MG63 (cell line): ENCODE measurements at regions not wholly inside any gene's neighbourhood (a gene's known extent, or its start where the extent isn't known, plus 50 kb on each side); places are given as distances from the start of the nearest gene placed in this dataset.

ENCODE experiments used
- DNase-seq: peaks from one replicate; pipeline ENCODE4 v3.0.0-alpha.2; 2020
- H3K27me3 ChIP-seq: fragments of 250-450 bp; sonication (Bioruptor Pico); 2 replicates; pipeline ENCODE4 v1.5.1; 2020; ENCODE audit warnings: mild to moderate bottlenecking, moderate library complexity
- H3K36me3 ChIP-seq: fragments of 250-450 bp; sonication (Bioruptor Pico); 2 replicates; pipeline ENCODE4 v1.5.1; 2020; ENCODE audit warnings: mild to moderate bottlenecking, moderate library complexity
- H3K4me3 ChIP-seq: fragments of 250-450 bp; sonication (Bioruptor Pico); 2 replicates; pipeline ENCODE4 v1.5.1; 2020; ENCODE audit warnings: mild to moderate bottlenecking, moderate library complexity
- H3K9me3 ChIP-seq: fragments of 250-450 bp; sonication (Bioruptor Pico); 2 replicates; pipeline ENCODE4 v1.5.1; 2020; ENCODE audit warnings: mild to moderate bottlenecking, moderate library complexity

- no peaks in the 10 kb centered on the region for H3K36me3 ChIP-seq
- DNase-seq, result no peak
- no peak overlapping the region for H3K4me3 ChIP-seq
- no peaks in the 10 kb centered on the region for H3K27me3 ChIP-seq
- no peaks in the 10 kb centered on the region for H3K9me3 ChIP-seq
Measured at GRCh38 chr10:57754803-57755202, 512.9 kb downstream of the IPMK start.

- no peaks in the 10 kb centered on the region for H3K9me3 ChIP-seq
- no peak for DNase-seq
Measured at GRCh38 chr10:57743711-57744110, 524.0 kb downstream of the IPMK start.

GRCh38 chr10:57741751-57742150, 525.9 kb downstream of the IPMK start:
- Histone ChIP-seq H3K9me3 (no peaks in the 10 kb centered on the region), H3K27me3 (no peaks in the 10 kb centered on the region), H3K36me3 (no peaks in the 10 kb centered on the region), H3K4me3 (no peak overlapping the region)
- DNase-seq, result no peak

More at GRCh38 chr10:57743711-57744110, 524.0 kb downstream of the IPMK start:
- Histone ChIP-seq H3K4me3 (no peak overlapping the region), H3K36me3 (no peaks in the 10 kb centered on the region), H3K27me3 (no peaks in the 10 kb centered on the region)

- Histone ChIP-seq H3K9me3 (no peaks in the 10 kb centered on the region), H3K27me3 (0 out of 2 replicates have a peak, but pooled peaks cover 4% of the 10 kb centered on the region), H3K4me3 (no peak overlapping the region), H3K36me3 (no peaks in the 10 kb centered on the region)
- no peak for DNase-seq
Measured at GRCh38 chr10:57723305-57723704, 544.4 kb downstream of the IPMK start.

- no peaks in the 10 kb centered on the region for H3K9me3 ChIP-seq
- no peak overlapping the region for H3K4me3 ChIP-seq
- no peaks in the 10 kb centered on the region for H3K36me3 ChIP-seq
- H3K27me3 ChIP-seq, result no peaks in the 10 kb centered on the region
- DNase-seq, result no peak
Measured at GRCh38 chr10:57716884-57717283, 550.8 kb downstream of the IPMK start.

GRCh38 chr10:57715233-57715632, 552.5 kb downstream of the IPMK start:
- DNase-seq, result no peak
- Histone ChIP-seq H3K4me3 (no peak overlapping the region), H3K36me3 (no peaks in the 10 kb centered on the region), H3K27me3 (no peaks in the 10 kb centered on the region), H3K9me3 (no peaks in the 10 kb centered on the region)

- Histone ChIP-seq H3K27me3 (no peaks in the 10 kb centered on the region), H3K36me3 (no peaks in the 10 kb centered on the region), H3K9me3 (no peaks in the 10 kb centered on the region), H3K4me3 (no peak overlapping the region)
- no peak for DNase-seq
Measured at GRCh38 chr10:57707300-57707658, 560.4 kb downstream of the IPMK start.

- H3K36me3 ChIP-seq, result no peaks in the 10 kb centered on the region
- H3K4me3 ChIP-seq, result no peak overlapping the region
- no peak for DNase-seq
- H3K27me3 ChIP-seq, result no peaks in the 10 kb centered on the region
- no peaks in the 10 kb centered on the region for H3K9me3 ChIP-seq
Measured at GRCh38 chr10:57706576-57707299, 561.0 kb downstream of the IPMK start.

- no peaks in the 10 kb centered on the region for H3K36me3 ChIP-seq
- DNase-seq, result no peak
Measured at GRCh38 chr10:57706016-57706415, 561.7 kb downstream of the IPMK start.

GRCh38 chr10:57699944-57700343, 567.8 kb downstream of the IPMK start:
- H3K27me3 ChIP-seq, result no peaks in the 10 kb centered on the region
- H3K4me3 ChIP-seq, result no peak overlapping the region
- no peak for DNase-seq
- H3K36me3 ChIP-seq, result no peaks in the 10 kb centered on the region
- H3K9me3 ChIP-seq, result no peaks in the 10 kb centered on the region

More at GRCh38 chr10:57706016-57706415, 561.7 kb downstream of the IPMK start:
- Histone ChIP-seq H3K27me3 (no peaks in the 10 kb centered on the region), H3K4me3 (no peak overlapping the region), H3K9me3 (no peaks in the 10 kb centered on the region)

- Histone ChIP-seq H3K4me3 (no peak overlapping the region), H3K27me3 (0 out of 2 replicates have a peak, but pooled peaks cover 4% of the 10 kb centered on the region), H3K36me3 (no peaks in the 10 kb centered on the region), H3K9me3 (no peaks in the 10 kb centered on the region)
- DNase-seq, result no peak
Measured at GRCh38 chr10:57696641-57697040, 571.1 kb downstream of the IPMK start.

- 0 out of 2 replicates have a peak, but pooled peaks cover 4% of the 10 kb centered on the region for H3K27me3 ChIP-seq
- no peak overlapping the region for H3K4me3 ChIP-seq
- H3K9me3 ChIP-seq, result no peaks in the 10 kb centered on the region
- no peak for DNase-seq
- no peaks in the 10 kb centered on the region for H3K36me3 ChIP-seq
Measured at GRCh38 chr10:57694956-57695608, 572.6 kb downstream of the IPMK start.

- Histone ChIP-seq H3K9me3 (no peaks in the 10 kb centered on the region), H3K4me3 (no peak overlapping the region), H3K27me3 (0 out of 2 replicates have a peak, but pooled peaks cover 4% of the 10 kb centered on the region), H3K36me3 (no peaks in the 10 kb centered on the region)
- no peak for DNase-seq
Measured at GRCh38 chr10:57692255-57692980, 575.3 kb downstream of the IPMK start.

GRCh38 chr10:57689596-57690297, 577.9 kb downstream of the IPMK start:
- H3K9me3 ChIP-seq, result no peaks in the 10 kb centered on the region
- DNase-seq, result no peak
- no peaks in the 10 kb centered on the region for H3K36me3 ChIP-seq
- H3K4me3 ChIP-seq, result no peak overlapping the region
- H3K27me3 ChIP-seq, result 0 out of 2 replicates have a peak, but pooled peaks cover 4% of the 10 kb centered on the region

GRCh38 chr10:57679916-57680315, 587.8 kb downstream of the IPMK start:
- Histone ChIP-seq H3K9me3 (no peaks in the 10 kb centered on the region), H3K4me3 (no peak overlapping the region), H3K27me3 (no peaks in the 10 kb centered on the region), H3K36me3 (no peaks in the 10 kb centered on the region)
- DNase-seq, result no peak

GRCh38 chr10:57675125-57675524, 592.6 kb downstream of the IPMK start:
- Histone ChIP-seq H3K4me3 (no peak overlapping the region), H3K9me3 (no peaks in the 10 kb centered on the region), H3K36me3 (no peaks in the 10 kb centered on the region), H3K27me3 (no peaks in the 10 kb centered on the region)
- no peak for DNase-seq

- Histone ChIP-seq H3K36me3 (no peaks in the 10 kb centered on the region), H3K9me3 (no peaks in the 10 kb centered on the region), H3K27me3 (no peaks in the 10 kb centered on the region), H3K4me3 (no peak overlapping the region)
- no peak for DNase-seq
Measured at GRCh38 chr10:57673446-57673960, 594.2 kb downstream of the IPMK start.
